ENCODE measurements at regions not wholly inside any gene's neighbourhood (a gene's known extent, or its start where the extent isn't known, plus 50 kb on each side); places are given as distances from the start of the nearest gene placed in this dataset.

- TF ChIP-seq CTCF (IDR thresholded peaks at IDR 0.05) = no peak
- no peak for TF ChIP-seq ZFX (IDR thresholded peaks at IDR 0.05; ENCODE audit: borderline replicate concordance)
Measured at GRCh38 chr2:61639721-61640120, 101.6 kb upstream of the XPO1 start.

All from 22Rv1 (cell line).